ENCODE measurements at regions not wholly inside any gene's neighbourhood (a gene's known extent, or its start where the extent isn't known, plus 50 kb on each side); places are given as distances from the start of the nearest gene placed in this dataset.

DNA sequence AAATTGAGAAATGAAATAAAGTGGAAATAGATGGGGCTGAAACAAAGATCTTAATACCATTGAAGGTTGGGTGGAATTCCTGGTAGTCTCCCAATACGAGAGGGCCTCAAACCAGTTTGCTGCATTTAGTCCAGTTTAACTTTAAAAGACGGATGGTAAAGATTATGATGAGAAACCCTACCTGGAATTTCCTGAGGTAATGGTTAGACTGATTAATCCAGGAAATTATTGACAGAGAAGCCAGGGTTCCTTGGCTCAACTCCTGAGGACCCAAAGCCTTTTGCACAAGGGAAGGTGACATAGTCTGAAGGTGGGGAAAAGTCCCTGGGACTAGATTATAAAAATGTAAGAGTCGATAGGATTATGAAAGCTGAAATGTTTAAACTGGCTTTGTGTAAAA, 133.2 kb upstream of the SLITRK5 start:
- TF ChIP-seq, protein P1, sequence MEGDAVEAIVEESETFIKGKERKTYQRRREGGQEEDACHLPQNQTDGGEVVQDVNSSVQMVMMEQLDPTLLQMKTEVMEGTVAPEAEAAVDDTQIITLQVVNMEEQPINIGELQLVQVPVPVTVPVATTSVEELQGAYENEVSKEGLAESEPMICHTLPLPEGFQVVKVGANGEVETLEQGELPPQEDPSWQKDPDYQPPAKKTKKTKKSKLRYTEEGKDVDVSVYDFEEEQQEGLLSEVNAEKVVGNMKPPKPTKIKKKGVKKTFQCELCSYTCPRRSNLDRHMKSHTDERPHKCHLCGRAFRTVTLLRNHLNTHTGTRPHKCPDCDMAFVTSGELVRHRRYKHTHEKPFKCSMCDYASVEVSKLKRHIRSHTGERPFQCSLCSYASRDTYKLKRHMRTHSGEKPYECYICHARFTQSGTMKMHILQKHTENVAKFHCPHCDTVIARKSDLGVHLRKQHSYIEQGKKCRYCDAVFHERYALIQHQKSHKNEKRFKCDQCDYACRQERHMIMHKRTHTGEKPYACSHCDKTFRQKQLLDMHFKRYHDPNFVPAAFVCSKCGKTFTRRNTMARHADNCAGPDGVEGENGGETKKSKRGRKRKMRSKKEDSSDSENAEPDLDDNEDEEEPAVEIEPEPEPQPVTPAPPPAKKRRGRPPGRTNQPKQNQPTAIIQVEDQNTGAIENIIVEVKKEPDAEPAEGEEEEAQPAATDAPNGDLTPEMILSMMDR (conservative IDR thresholded peaks at IDR 0.05; ENCODE audit: low read length), result no peak
- no peak for TF ChIP-seq EZH2phosphoT487 (IDR thresholded peaks at IDR 0.05; ENCODE audit: borderline replicate concordance, low read depth, low read length)
